ENCODE measurements at regions not wholly inside any gene's neighbourhood (a gene's known extent, or its start where the extent isn't known, plus 50 kb on each side); places are given as distances from the start of the nearest gene placed in this dataset.

DNA sequence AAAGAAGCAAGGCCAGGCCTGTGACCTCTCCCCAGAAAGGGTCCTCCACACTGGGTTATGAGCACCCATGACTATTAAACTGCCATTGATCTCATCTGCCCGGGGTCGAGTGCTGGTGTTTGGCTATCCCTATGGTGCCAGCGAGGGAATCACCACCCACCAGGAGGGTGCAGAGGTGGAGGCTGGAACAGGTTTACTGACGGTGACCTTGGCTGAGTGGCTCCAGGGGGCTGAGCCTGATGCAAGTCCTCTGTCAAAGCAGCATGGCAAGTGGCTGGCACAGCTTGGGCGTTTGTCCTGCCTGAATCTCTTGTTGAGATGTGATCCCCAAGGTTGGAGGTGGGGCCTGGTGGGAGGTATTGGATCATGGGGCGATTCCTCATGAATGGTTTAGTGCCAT is 196.4 kb upstream of the HDAC4 start:
- intact Hi-C loops (cut with DNase I): no loop called here
- H3K4me1 ChIP-seq: no peaks in the 10 kb centered on the region
- H3K4me3 ChIP-seq: no peak overlapping the region
- no peaks in the 10 kb centered on the region for H3K36me3 ChIP-seq (replicated peaks in 1 of 2; ENCODE audit: insufficient read depth in 1 of 2, low read depth in 2 of 2)
- H3K27me3 ChIP-seq: no peaks in the 10 kb centered on the region
- no peak for TF ChIP-seq CTCF (IDR thresholded peaks at IDR 0.05)
- no peak for TF ChIP-seq POLR2A (IDR thresholded peaks at IDR 0.05)
- H3K27ac ChIP-seq: no peak overlapping the region
- WGBS, 2 donors: 65 to 67% methylated on average over 3 to 6 of the region's 6 CpGs
- H3K9me3 ChIP-seq: no peaks in the 10 kb centered on the region
- DNase-seq: peak in 3 of 4 donors; percentile 0 to 5 (median 3)
- ATAC-seq: no peak

DNA sequence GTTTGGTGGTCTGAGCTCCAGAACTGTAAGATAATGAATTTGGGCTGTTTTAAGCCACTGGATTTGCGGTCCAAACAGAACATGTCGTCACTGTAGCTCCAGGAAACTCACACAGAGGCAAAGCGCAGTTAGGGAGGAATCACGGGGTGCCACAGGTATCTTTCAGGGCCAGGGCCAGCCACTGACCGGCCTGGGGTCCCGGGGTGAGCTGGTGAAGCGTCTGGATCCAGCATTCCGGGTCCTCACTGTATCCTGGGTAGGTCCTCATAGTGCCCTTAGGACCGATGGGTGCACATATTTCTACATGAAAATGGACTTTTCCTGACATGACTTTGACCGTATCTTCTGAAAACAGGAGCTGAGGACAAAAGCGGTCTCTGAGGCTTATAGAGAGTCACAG is 196.0 kb upstream of the HDAC4 start:
- ATAC-seq: no peak
- Histone ChIP-seq H3K9me3 (no peaks in the 10 kb centered on the region), H3K36me3 (replicated peaks in 1 of 2; ENCODE audit: insufficient read depth in 1 of 2, low read depth in 2 of 2) (no peaks in the 10 kb centered on the region), H3K27ac (no peak overlapping the region), H3K4me1 (no peaks in the 10 kb centered on the region), H3K27me3 (no peaks in the 10 kb centered on the region), H3K4me3 (no peak overlapping the region)
- peak in 2 of 4 donors; percentile 1 to 4 for DNase-seq
- TF ChIP-seq CTCF (IDR thresholded peaks at IDR 0.05) (no peak), POLR2A (IDR thresholded peaks at IDR 0.05) (no peak)
- 68 to 72% methylated on average over 10 to 11 of the region's 11 CpGs for WGBS, 2 donors
- intact Hi-C loops (cut with DNase I): no loop called here

- Histone ChIP-seq H3K27ac (no peak overlapping the region), H3K4me3 (no peak overlapping the region), H3K36me3 (replicated peaks in 1 of 2; ENCODE audit: insufficient read depth in 1 of 2, low read depth in 2 of 2) (no peaks in the 10 kb centered on the region), H3K27me3 (no peaks in the 10 kb centered on the region), H3K9me3 (no peaks in the 10 kb centered on the region), H3K4me1 (no peaks in the 10 kb centered on the region)
- no peak for TF ChIP-seq CTCF (IDR thresholded peaks at IDR 0.05)
- TF ChIP-seq POLR2A (IDR thresholded peaks at IDR 0.05): no peak
- DNase-seq (no peak), ATAC-seq (no peak)
- intact Hi-C loops (cut with DNase I): no loop called here
- WGBS, 2 donors: 69 to 75% methylated on average over 4 of the region's 4 CpGs
These were observed 195.4 kb upstream of the HDAC4 start for GRCh38 chr2:239596253-239596652.

- WGBS, 2 donors: 66 to 77% methylated on average over 6 to 8 of the region's 8 CpGs
- H3K9me3 ChIP-seq: no peaks in the 10 kb centered on the region
These were observed 194.9 kb upstream of the HDAC4 start for GRCh38 chr2:239595726-239596125.

More at GRCh38 chr2:239595726-239596125, 194.9 kb upstream of the HDAC4 start:
- intact Hi-C loops (cut with DNase I): no loop called here
- H3K4me3 ChIP-seq: no peak overlapping the region
- H3K4me1 ChIP-seq: no peaks in the 10 kb centered on the region
- H3K27ac ChIP-seq: no peak overlapping the region
- no peak for ATAC-seq
- DNase-seq: peak in 1 of 4 donors; percentile 1
- TF ChIP-seq POLR2A (IDR thresholded peaks at IDR 0.05): no peak
- no peak for TF ChIP-seq CTCF (IDR thresholded peaks at IDR 0.05)
- no peaks in the 10 kb centered on the region for H3K36me3 ChIP-seq (replicated peaks in 1 of 2; ENCODE audit: insufficient read depth in 1 of 2, low read depth in 2 of 2)
- no peaks in the 10 kb centered on the region for H3K27me3 ChIP-seq
